NCI-H69 (cell line): ENCODE measurements at regions not wholly inside any gene's neighbourhood (a gene's known extent, or its start where the extent isn't known, plus 50 kb on each side); places are given as distances from the start of the nearest gene placed in this dataset.

Experiments used
- DNase-seq: peaks from one replicate; lab custom pipeline; 2025; lab: John Stamatoyannopoulos, UW

DNA sequence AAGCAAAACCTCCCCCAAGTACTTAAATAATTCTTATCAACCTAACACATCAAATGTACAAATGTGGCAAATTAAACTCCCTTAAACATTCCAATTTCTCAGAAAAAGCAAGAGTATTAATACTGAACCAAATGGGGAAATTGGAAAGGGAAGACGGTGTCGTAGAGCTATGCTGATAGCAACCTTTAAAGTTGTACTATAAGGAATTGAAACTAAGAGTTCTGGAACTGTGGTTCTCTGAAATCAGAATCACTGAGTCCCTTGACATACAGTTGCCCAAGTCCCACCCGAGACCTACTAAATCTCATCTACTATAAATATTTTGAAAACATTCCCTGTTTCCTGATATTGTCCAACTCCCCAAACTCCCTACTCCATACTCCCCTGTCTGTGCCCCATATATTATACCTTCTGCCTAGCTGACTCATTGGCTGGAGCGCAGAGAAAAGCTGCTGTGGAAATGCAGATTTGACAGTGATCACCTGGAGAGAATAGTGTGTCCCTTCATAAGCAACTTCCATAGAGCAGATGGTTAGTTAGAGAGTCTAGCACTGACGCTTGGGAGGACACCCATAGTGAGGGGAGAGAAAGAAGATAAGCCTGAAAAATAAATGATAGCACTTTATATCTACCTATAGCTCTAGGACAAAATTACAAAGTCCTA lies 51.4 kb upstream of the ITM2B start:
- DNase-seq = no peak

DNA sequence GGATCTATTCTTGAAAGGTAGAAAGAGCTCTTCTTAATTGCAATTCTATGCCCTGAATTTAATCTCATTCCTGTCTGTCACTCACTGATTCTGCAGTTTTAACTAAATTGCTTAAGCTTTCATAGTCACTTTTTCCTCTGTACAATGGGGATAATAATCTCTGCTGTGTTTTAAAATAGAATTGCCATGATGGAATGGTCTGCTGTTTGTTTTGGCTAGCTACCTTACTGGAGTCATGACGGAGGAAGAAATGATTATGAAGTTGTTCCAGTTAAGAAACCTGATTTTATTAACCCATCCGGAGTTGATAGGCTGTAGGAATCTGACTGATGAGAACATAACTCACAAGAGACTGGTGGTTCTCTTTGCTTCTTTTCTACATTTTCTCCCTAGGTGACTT lies 54.9 kb upstream of the ITM2B start:
- DNase-seq = no peak

DNA sequence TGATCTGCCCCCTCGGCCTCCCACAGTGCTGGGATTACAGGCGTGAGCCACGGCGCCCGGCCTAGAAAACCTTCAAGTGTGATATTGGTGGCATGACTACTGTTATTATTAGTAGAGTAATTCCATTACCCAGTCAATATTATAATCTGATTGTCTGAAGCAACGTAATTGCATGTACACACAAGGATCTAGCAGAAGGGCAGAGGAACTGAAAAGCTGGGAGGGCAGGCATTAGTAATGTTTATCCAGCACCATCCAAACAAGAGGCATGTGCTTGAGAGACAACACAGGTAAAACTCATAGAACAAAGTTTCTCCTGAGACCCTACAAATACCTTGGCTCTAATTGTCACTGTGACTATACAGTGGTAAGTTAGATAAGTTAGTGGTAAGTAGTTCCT lies 56.2 kb upstream of the ITM2B start:
- DNase-seq = no peak

DNA sequence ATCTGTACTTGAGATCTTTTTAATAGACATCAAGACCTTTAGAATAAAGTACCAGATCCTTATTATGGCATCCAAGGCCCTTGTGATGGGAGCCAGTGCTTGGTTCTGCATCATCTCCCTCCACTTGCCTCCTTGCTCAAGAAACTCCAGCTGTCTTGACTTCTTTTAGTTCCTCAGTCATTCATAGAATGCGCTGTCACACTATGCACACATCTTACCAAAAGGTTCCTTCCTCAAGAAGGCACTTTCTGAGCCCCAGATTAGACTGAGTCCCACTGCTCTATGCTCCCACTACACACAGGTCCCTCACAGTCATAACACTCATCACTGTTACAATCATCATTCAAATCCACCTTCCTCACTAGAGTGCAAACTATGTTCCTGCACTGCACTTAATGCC lies 57.8 kb upstream of the ITM2B start:
- no peak for DNase-seq

DNA sequence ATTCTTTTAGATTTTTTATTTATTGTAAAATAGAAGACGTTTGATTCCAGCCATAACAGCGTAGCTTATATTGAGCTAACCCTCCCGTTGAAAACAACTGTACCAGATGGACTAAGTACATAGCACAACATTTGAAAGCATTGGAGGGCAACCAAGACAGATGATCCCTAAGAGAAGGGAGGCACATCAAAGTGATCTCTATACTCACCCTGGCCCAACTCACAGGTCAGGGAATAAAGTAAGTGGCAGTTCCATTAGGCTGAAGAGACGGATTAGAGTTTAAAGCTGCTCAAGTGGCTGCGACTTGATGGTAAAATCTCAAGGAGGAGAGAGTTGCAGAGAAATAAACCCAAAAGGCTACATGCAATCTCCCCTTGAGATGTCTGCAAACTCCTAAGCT lies 65.1 kb upstream of the ITM2B start:
- no peak for DNase-seq

DNA sequence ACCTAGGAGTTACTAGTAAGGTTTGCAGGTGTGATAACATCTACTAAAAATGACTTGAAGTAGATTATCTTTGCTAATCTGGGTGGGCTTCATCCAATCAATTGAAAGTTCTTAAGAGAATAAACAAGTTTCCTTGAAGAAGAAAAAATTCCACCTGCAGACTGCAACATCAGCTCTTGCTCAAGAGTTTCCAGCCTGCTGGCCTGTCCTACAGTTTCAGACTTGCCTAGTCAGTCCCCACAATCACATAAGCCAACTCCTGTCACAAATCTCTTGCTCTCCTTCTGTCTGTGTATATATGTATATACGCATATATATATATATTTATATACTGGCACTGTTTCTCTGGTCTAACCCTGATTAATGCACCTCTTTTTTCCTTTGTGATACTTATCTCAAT lies 67.3 kb upstream of the ITM2B start:
- DNase-seq = no peak

DNA sequence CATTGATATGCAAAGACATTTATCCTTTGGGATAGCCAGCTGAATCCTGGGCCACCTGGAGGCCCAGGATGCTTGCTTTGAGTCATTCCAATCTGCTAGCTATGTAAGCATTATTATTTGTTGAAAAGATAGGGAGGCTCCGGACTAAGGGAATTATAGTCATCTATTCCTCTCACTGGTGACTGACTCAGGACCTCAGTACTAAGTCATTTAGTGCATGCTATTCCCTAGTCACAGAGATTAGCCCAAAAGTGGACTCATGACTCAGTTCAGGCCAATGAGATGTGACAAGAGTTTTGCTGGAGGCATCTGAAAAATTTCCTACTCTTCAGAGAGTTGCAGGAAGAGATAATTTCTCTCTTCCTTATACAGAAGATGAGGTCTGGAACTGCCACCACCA lies 67.9 kb upstream of the ITM2B start:
- no peak for DNase-seq

DNA sequence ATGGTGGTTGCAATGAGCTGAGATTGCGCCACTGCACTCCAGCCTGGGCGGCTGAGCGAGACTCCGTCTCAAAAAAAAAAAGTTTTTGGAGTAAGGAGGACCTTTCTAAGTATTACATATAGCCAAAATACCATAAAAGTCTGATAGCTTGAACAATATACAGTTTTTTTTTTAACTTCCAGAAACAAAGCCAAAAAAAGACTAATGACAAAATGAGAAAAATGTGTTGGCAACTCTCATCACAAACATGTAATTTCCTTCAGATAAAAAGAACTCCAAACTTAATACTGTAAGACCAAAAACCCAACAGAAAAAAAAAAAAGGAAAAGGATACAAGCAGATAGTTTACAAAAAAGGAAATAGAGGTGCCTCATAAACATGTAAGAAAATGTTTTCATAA lies 68.2 kb upstream of the MED4 start:
- DNase-seq = no peak

DNA sequence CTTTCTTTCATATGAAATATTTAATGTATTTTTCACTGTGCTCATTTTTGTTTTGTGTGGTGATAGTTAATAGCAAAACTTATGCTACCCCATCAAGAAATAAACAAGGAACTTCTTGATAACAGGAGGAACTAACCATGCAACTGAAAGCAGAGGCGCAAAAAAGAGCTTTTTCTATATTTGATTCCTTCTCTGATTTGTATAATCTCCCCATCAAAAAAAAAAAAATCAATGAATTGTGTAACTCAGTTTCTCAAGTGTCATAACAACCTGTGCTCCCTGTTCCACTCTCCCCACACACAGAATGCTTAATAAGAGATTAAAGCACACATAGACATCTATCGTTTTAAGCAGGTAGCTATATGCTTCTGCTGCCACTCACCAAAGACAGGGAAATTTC lies 67.3 kb upstream of the MED4 start:
- DNase-seq = no peak

DNA sequence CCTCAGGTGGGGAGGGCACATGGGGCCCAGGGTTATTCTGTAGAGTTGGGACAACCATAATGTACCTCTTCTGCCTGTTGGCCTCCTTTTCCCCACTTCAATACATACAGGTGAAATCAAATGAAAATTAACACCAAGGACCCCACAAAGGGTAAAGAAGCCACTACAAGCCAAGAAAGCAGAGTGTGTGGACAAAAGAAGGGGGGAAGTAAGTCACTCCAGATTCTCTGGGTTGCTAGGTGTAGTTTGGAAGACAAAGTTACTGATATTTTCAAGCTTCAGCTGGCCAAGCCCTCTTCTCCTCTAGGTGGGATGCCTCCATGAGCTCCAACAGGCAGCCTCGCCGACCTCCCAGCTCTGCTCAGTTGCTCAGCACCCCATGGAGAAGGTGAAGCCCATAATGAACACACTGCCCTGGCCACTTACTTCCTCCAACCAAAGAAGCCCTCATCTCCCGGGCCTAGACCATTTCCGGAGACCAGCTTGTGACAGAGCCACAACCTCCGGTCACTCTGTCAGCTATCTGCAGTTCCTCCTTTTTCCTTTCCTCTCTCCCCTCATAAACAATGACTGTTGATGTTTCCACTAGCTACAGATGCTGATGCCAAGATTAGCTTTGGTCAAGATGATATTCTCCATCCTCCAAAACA lies 66.8 kb upstream of the MED4 start:
- DNase-seq = no peak

DNA sequence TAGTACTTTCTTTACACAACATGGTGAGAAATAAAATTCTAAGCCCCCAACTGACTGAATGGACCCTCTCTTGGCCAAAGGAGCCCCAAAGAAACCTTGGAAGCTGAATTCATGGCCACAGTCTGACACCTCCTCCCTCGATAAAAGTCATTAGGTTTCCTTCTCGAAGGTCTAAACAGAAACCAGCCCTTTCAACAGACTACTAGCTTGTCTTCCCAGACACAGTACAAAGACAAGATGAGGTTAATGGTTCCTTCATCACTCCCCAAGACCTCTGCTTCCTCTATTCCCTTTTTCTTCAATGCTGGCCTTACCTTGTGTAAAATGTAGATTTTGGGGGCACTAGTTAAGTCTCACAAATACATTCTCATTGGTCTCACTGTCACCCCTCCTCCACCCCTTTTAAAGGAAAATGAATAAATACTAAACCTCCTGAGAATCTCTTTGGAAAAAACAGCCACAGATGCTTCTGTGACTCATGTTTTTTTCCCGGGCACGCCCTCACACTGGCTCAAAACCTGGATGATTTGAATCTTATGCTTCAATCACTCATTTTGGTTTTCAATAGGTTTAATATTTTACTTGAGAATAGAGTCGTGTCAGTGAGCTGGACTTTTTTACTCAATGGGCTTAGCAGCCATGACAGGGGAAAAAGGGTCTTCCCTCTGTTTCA lies 65.8 kb upstream of the MED4 start:
- DNase-seq = no peak

DNA sequence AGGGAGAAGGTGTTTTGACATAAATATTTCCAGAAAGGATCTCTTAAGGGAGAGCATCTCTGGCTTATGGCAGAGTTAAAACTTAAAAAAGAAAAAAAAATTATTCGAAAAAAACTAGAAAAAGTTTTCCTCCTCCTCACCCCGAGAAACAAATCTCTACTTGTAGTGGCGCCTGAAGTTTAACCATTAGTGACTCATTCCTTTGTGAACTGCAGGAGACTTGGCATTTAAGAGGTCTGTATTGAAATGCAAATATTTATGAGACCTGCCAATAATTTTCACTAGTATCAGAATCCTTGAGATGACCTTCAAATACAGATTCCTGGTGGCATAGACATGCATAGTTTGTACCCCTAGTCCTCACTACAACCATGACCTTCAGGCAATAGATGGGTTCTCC lies 64.9 kb upstream of the MED4 start:
- DNase-seq = no peak

DNA sequence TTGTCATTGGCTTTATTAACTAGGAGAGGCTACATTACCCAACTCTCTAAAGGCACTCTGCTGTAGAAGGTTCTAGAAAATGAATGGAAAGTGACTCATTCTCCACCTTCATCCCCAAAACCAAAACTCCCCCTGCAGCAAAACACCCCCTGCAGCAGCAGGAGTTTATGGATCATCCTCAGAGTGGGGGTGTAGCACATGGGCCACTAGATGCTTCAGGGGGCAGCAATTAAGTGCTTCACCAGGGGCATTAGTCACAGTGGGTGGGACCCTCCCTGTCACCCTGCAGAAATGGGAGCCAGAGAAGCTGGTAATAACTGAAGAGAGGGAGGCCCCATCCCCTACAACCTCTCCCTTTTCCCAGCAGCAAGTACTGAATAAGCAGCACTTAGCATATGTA lies 64.5 kb upstream of the MED4 start:
- no peak for DNase-seq

DNA sequence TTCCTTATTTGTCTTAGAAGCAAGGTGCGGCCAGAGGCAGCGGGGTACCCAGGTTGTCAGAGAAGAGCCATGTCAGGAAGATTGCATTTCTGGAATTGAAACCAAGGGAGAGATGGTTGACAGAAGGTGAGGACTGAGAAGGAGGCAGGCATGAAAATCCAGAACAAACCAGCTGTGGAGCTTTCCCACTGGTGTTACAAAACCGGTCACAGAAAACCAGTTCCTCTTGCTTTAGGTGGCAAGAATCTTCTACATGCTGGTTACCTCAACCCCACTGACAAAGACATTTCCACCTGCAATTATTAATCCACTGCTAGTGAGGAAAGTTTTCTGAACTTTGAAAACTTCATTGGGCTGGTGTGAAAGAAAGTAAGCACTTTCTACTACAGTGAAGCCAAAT lies 64.0 kb upstream of the MED4 start:
- DNase-seq = no peak

DNA sequence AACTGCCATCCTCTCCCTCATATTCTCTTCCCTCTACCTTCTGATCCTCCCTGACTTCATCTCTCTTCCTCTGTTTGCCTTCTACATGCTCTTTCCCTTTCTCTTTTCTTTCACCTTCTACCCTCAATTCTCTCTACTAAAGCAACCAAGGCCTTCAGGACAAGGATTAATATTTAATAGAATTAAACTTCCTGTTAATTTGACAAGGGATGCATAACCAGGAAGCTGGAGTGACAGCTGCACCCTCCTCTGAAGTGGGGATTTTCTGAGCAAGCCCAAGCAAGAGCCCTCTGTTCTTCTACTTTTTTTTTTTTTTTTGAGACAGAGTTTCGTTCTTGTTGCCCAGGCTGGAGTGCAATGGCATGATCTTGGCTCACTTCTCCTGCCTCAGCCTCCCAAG lies 63.4 kb upstream of the MED4 start:
- DNase-seq = no peak

DNA sequence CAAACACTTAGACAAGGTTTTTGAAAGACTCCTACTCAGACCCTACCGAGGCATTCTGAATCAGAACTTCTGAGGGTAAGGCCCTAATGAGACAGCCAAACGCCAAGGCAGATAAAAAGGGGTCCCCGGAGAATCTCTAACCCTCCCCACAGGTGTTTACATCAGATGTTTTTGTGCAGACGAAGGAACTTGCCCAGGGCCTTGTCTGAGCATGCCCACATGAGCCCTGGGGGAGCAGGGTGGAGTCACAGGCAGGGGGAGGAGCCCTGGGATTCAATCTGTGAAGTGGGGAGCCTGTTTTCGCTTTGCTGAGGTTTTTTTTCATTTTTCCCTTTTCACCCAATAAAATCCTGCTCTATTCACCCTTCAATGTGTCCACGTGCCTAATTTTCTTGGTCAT lies 61.6 kb upstream of the MED4 start:
- DNase-seq = peak; percentile 3

DNA sequence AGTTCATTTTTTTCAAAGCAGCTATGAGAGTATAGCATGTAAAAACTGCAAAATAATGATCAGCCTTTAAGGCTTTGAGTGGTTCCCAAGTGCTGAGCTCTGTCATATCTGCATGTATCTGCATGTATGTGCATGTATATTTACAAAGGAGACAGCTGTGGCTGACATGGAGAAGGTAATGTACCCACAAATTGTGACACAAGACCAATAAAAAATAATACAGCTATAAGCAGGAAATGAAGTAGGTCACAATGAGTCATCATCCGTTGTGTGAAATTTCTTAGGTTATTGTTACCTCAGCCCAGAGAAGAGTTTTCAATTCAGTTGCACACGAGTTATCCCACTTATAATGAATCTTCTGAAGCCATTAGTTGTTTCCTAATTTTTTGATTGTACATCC lies 60.9 kb upstream of the MED4 start:
- DNase-seq = no peak

DNA sequence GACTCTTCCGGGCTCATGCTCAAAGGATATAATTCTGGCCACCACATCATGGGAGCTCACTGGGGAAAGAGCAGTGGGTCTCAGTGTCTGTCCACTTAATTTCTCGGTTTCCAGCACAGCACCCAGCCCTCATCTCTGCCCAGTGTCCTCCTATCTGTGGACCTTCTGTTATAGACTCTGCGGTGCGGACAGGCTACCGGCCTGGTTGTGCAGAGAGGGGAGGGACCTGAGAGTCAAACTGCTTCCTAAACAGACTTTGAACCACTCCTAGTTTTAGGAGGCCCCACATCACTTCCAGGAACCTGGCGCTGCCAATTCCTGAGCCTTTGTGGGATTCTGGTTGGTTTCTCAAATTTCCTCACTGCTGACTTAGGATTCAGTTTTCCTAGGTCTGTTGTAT lies 59.8 kb upstream of the MED4 start:
- no peak for DNase-seq

DNA sequence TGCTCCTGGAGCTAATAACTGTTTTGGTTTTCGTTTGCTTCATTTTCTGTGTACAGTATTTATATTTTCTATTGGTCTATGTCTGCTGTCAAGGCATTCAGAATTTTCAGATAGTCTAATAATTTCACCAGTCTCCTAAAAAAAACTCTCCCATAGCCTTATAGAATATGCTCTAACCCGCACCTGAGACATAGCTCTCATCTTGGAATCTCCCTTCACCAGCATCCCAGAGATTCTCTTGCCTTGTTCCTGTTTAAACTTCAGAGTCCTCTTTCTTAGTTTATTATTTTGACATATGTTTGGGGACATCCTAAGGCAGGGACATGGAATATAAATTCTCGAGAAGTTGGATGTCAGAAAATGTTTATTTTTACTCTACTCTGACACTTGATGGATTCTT lies 58.3 kb upstream of the MED4 start:
- DNase-seq = no peak

DNA sequence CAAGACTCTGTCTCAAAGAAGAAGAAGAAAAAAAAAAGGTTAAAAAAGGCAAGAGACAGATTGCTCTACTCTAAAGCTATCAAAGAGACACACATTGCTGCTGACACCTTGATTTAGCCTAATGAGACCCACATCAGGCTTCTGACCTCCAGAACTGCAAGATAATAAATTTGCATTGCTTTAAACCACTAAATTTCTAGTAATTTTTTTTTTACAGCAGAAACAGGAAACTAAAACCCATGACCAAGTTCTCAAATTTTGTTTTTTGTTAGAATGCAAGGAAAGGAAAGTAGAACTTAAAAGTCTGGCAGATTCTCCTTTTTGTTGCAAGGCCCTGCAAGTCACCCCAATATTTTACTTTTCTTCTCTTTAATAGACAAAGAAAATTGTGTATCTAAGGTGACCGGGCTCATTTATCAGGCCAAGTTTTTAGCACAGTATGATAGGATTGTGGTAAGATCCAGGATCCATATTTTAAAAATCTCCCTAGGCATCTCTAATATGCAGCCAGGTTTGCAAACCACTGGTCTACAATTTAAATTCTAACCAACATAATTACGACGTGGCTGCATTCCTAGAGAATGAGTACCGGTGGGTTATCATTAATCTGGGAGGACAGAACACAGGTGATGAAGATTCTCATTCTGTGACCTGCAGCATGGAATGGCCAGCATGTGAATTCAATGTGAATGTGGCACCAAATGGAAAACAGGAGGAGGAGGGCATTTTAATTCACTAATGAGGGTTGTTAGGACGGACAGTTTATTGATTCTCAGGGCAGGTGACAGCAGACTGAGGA lies 56.7 kb upstream of the MED4 start:
- DNase-seq = no peak

DNA sequence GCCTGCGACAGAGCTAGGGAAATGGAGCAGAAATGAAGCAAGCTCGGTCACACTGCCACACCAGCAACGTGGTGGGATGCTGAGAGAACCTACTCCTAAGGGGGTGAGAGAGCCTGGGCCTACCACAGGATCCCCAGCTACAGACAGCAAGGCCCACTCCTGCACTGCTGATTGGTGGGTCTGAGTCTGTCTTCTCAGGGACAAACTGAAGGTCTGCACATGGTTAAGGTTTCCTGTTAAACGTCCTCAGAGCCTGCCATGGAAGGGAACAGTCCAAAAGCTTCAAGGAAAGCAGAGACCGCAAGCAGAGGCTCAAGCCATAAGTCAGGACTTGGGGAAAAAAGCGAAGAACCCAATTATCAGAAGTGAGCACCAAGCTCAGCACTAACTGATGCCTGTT lies 53.5 kb upstream of the MED4 start:
- no peak for DNase-seq

DNA sequence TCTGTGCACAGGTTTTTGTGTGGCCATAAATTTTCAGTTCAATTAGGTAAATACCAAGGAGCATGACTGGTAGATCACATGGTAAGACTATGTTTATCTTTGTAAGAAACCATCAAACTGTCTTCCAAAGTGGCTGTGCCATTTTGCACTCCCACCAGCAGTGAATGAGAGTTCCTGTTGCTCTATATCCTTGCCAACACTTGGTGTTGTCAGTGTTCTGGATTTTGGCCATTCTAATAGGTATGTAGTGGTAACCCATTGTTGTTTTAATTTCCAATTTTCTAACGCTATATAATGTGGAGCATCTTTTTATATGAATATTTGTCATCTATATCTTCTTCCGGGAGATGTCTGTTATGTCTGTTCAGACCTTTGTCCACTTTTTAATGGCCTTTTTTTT lies 51.7 kb upstream of the MED4 start:
- no peak for DNase-seq

DNA sequence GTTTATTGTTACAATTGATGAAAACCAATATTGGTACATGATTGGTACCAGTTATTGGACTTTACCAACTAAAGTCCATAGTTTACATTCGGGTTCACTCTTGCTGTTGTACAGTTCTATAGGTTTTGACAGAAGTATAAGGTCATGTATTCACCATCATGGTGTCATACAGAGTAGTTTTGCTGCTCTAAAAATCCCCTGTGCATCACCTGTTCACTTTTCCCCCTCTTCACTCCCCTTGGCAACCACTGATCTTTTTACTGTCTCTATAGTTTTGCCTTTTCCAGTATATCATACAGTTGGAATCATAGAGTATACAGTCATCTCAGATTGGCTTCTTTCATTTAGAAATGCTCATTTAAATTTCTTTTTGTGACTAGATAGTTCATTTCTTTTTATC lies 51.2 kb upstream of the MED4 start:
- DNase-seq = no peak
